ENCODE measurements at regions not wholly inside any gene's neighbourhood (a gene's known extent, or its start where the extent isn't known, plus 50 kb on each side); places are given as distances from the start of the nearest gene placed in this dataset.

DNA sequence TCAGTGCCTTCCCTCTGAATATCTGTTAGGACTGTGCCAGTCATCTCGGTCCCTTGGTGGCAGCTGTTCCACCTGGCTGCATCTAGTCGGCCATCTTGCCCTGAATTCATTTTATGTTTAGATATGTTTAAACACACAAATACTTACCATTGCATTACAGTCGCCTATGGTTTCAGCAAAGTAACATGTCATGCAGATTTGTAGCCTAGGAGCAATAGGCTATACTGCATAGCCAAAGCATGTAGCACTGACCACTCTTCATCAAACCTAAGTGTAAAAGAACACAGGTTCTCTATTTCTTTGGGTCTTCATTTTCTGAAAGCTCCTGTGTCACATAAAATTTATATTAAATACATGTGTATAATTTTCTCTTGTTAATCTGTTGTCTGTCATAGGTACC is 118.9 kb upstream of the THSD7A start:
- DNase-seq (ENCODE audit: low read depth), result no peak
- no peak overlapping the region for H3K4me3 ChIP-seq (ENCODE audit: low read depth, low read length)
- TF ChIP-seq, protein P1, sequence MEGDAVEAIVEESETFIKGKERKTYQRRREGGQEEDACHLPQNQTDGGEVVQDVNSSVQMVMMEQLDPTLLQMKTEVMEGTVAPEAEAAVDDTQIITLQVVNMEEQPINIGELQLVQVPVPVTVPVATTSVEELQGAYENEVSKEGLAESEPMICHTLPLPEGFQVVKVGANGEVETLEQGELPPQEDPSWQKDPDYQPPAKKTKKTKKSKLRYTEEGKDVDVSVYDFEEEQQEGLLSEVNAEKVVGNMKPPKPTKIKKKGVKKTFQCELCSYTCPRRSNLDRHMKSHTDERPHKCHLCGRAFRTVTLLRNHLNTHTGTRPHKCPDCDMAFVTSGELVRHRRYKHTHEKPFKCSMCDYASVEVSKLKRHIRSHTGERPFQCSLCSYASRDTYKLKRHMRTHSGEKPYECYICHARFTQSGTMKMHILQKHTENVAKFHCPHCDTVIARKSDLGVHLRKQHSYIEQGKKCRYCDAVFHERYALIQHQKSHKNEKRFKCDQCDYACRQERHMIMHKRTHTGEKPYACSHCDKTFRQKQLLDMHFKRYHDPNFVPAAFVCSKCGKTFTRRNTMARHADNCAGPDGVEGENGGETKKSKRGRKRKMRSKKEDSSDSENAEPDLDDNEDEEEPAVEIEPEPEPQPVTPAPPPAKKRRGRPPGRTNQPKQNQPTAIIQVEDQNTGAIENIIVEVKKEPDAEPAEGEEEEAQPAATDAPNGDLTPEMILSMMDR (IDR thresholded peaks at IDR 0.05; ENCODE audit: insufficient read depth, low read length, poor library complexity, severe bottlenecking), result no peak
- no peaks in the 10 kb centered on the region for H3K27me3 ChIP-seq (ENCODE audit: control insufficient read depth, insufficient read depth, low read length)
- H3K36me3 ChIP-seq (ENCODE audit: control insufficient read depth, insufficient read depth, low read length), result no peaks in the 10 kb centered on the region

DNA sequence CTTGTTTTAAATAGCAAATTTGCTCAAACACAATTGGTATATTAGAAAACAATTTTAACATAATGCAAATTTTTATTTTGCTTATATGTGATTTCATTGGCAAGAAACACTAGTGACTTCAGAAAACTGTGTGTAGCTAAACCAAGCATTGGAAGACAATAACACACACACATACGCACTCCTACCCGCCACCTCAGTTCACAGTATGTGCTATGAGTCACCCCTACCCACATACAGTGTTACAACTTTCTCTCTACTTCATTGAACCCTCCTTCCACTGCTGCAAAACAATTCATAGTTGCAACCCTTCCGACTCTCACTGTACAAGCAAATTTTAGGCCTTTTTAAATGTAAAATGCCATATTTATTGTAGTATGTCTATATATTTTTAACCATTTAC is 119.9 kb upstream of the THSD7A start:
- no peaks in the 10 kb centered on the region for H3K27me3 ChIP-seq (ENCODE audit: control insufficient read depth, insufficient read depth, low read length)
- H3K36me3 ChIP-seq (ENCODE audit: control insufficient read depth, insufficient read depth, low read length), result no peaks in the 10 kb centered on the region
- no peak overlapping the region for H3K4me3 ChIP-seq (ENCODE audit: low read depth, low read length)
- TF ChIP-seq, protein P1 (IDR thresholded peaks at IDR 0.05; ENCODE audit: insufficient read depth, low read length, poor library complexity, severe bottlenecking), result no peak
- DNase-seq (ENCODE audit: low read depth), result no peak

DNA sequence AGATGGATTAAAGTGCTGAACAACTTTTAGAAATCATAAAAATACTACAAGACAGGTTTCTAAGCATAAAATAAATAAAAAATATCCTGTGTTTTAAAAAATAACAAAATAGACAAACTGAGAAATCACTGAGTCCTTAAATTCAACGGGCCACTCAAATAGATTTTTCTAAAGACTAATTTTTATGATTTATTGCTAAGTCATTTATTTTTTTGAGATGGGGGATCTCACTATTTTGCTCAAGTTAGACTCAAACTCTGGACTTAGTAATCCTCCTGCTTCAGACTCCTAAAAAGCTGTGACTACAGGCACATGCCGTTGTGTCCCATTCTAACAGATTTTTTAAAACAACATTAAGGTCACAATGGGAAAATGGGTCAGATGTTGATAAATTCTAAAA is 121.0 kb upstream of the THSD7A start:
- H3K4me3 ChIP-seq (ENCODE audit: low read depth, low read length), result no peak overlapping the region
- DNase-seq (ENCODE audit: low read depth), result no peak
- H3K36me3 ChIP-seq (ENCODE audit: control insufficient read depth, insufficient read depth, low read length), result no peaks in the 10 kb centered on the region
- TF ChIP-seq, protein P1 (IDR thresholded peaks at IDR 0.05; ENCODE audit: insufficient read depth, low read length, poor library complexity, severe bottlenecking), result no peak
- H3K27me3 ChIP-seq (ENCODE audit: control insufficient read depth, insufficient read depth, low read length), result no peaks in the 10 kb centered on the region

DNA sequence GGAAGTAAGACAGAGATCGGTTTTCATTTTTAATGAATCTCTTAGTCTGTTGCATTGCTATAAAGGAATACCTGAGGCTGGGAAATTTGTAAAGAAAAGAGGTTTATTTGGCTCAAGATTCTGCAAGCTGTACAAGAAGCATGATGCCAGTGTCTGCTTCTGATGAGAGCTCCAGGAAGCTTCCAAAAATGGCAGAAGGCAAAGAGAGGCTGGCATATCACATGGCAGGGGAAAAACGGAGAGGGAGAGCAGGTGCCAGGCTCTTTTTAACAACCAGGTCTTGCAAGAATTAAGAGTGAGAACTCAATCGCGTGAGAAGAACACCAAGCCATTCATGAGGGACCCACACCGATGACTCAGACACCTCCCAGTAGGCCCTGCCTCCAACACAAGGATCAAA is 125.0 kb upstream of the THSD7A start:
- TF ChIP-seq, protein P1 (IDR thresholded peaks at IDR 0.05; ENCODE audit: insufficient read depth, low read length, poor library complexity, severe bottlenecking), result no peak
- no peaks in the 10 kb centered on the region for H3K27me3 ChIP-seq (ENCODE audit: control insufficient read depth, insufficient read depth, low read length)
- no peaks in the 10 kb centered on the region for H3K36me3 ChIP-seq (ENCODE audit: control insufficient read depth, insufficient read depth, low read length)
- no peak overlapping the region for H3K4me3 ChIP-seq (ENCODE audit: low read depth, low read length)
- DNase-seq (ENCODE audit: low read depth), result no peak

DNA sequence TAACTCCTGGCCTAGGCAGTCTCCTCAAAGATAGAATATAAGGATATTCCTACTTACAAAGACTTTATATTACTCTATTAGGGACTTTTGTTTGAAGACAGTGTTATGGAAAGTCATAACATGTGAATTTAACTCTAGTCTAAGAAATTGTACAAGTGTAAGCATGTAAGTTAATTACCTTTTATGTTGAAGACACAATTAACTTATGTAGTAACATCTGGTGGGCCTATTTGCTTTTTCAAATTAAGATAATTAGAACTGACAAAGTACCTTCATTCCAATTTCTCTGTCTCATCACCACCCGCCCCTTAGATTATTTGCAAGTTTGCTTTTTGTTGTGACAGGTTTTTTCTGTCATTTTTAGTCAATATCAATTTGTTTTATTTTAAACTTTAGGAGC is 126.0 kb upstream of the THSD7A start:
- TF ChIP-seq, protein P1 (IDR thresholded peaks at IDR 0.05; ENCODE audit: insufficient read depth, low read length, poor library complexity, severe bottlenecking), result no peak
- Histone ChIP-seq H3K36me3 (ENCODE audit: control insufficient read depth, insufficient read depth, low read length) (no peaks in the 10 kb centered on the region), H3K4me3 (ENCODE audit: low read depth, low read length) (no peak overlapping the region), H3K27me3 (ENCODE audit: control insufficient read depth, insufficient read depth, low read length) (no peaks in the 10 kb centered on the region)
- DNase-seq (ENCODE audit: low read depth), result no peak

DNA sequence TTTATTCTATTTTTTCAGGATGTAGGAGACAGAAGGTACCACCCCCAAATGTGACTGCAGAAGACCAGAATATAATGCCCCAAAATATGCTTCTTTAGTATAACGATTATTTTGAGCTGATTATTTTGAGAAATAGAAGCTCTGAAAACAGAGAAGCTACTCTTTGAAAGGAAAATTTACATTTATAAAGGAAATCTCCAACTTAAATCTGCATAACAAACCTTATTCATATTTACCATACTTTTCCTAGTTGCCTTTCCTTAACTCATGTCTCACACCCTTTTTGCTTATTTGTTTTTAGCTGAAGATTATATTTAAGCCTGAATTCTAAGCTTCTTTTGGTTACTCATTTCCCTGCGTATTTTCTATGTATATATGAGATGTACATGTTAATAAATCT is 127.1 kb upstream of the THSD7A start:
- Histone ChIP-seq H3K4me3 (ENCODE audit: low read depth, low read length) (no peak overlapping the region), H3K36me3 (ENCODE audit: control insufficient read depth, insufficient read depth, low read length) (no peaks in the 10 kb centered on the region), H3K27me3 (ENCODE audit: control insufficient read depth, insufficient read depth, low read length) (no peaks in the 10 kb centered on the region)
- TF ChIP-seq, protein P1 (IDR thresholded peaks at IDR 0.05; ENCODE audit: insufficient read depth, low read length, poor library complexity, severe bottlenecking), result no peak
- no peak for DNase-seq (ENCODE audit: low read depth)

Measured in kidney epithelial cell (primary cell).